KOPT-K1 (cell line): ENCODE measurements at regions not wholly inside any gene's neighbourhood (a gene's known extent, or its start where the extent isn't known, plus 50 kb on each side); places are given as distances from the start of the nearest gene placed in this dataset.

Experiments
- H3K27ac ChIP-seq: fragments of 200-600 bp; sonication (generic); 2 replicates; pipeline ENCODE4 v1.5.1; 2016; ENCODE audit warnings: antibody characterized with exemption, mild to moderate bottlenecking, low read depth, low read length; ENCODE audit not compliant: poor library complexity, severe bottlenecking
- H3K36me3 ChIP-seq: fragments of 200-600 bp; sonication (generic); 2 replicates; pipeline ENCODE4 v1.5.1; 2017; ENCODE audit warnings: antibody characterized with exemption, mild to moderate bottlenecking, low read length, moderate library complexity; ENCODE audit not compliant: insufficient read depth
- H3K9me3 ChIP-seq: fragments of 200-600 bp; sonication (generic); 2 replicates; pipeline ENCODE4 v1.5.1; 2017; ENCODE audit warnings: antibody characterized with exemption, low read length, mild to moderate bottlenecking; ENCODE audit not compliant: insufficient read depth, poor library complexity, severe bottlenecking

- Histone ChIP-seq H3K27ac (no peak overlapping the region), H3K36me3 (no peaks in the 10 kb centered on the region), H3K9me3 (peaks cover 3% of the 10 kb centered on the region)
Observed at GRCh38 chr5:3701694-3702093, 106.1 kb downstream of the IRX1 start.

GRCh38 chr5:3704661-3705060, 109.0 kb downstream of the IRX1 start:
- H3K27ac ChIP-seq = no peak overlapping the region
- H3K36me3 ChIP-seq = no peaks in the 10 kb centered on the region
- H3K9me3 ChIP-seq = no peaks in the 10 kb centered on the region

- Histone ChIP-seq H3K9me3 (no peaks in the 10 kb centered on the region), H3K36me3 (no peaks in the 10 kb centered on the region), H3K27ac (no peak overlapping the region)
Observed at GRCh38 chr5:3709068-3709716, 113.6 kb downstream of the IRX1 start.

- Histone ChIP-seq H3K27ac (no peak overlapping the region), H3K9me3 (no peaks in the 10 kb centered on the region)
Observed at GRCh38 chr5:3709717-3710348, 114.2 kb downstream of the IRX1 start.

GRCh38 chr5:3715062-3715461, 119.4 kb downstream of the IRX1 start:
- H3K9me3 ChIP-seq = no peaks in the 10 kb centered on the region
- no peak overlapping the region for H3K27ac ChIP-seq
- no peaks in the 10 kb centered on the region for H3K36me3 ChIP-seq

More at GRCh38 chr5:3709717-3710348, 114.2 kb downstream of the IRX1 start:
- no peaks in the 10 kb centered on the region for H3K36me3 ChIP-seq

GRCh38 chr5:3729631-3730030, 134.0 kb downstream of the IRX1 start:
- no peaks in the 10 kb centered on the region for H3K9me3 ChIP-seq
- no peaks in the 10 kb centered on the region for H3K36me3 ChIP-seq
- H3K27ac ChIP-seq = no peak overlapping the region

- Histone ChIP-seq H3K36me3 (no peaks in the 10 kb centered on the region), H3K9me3 (no peaks in the 10 kb centered on the region), H3K27ac (no peak overlapping the region)
Observed at GRCh38 chr5:3734632-3735031, 139.0 kb downstream of the IRX1 start.

GRCh38 chr5:3736466-3736865, 140.8 kb downstream of the IRX1 start:
- Histone ChIP-seq H3K36me3 (no peaks in the 10 kb centered on the region), H3K9me3 (no peaks in the 10 kb centered on the region), H3K27ac (no peak overlapping the region)

- no peaks in the 10 kb centered on the region for H3K9me3 ChIP-seq
- H3K27ac ChIP-seq = no peak overlapping the region
- no peaks in the 10 kb centered on the region for H3K36me3 ChIP-seq
Observed at GRCh38 chr5:3736926-3737325, 141.3 kb downstream of the IRX1 start.

GRCh38 chr5:3738919-3739318, 143.3 kb downstream of the IRX1 start:
- H3K9me3 ChIP-seq = no peaks in the 10 kb centered on the region
- no peak overlapping the region for H3K27ac ChIP-seq
- H3K36me3 ChIP-seq = no peaks in the 10 kb centered on the region

GRCh38 chr5:3740546-3741373, 145.1 kb downstream of the IRX1 start:
- Histone ChIP-seq H3K9me3 (no peaks in the 10 kb centered on the region), H3K36me3 (no peaks in the 10 kb centered on the region), H3K27ac (no peak overlapping the region)

- Histone ChIP-seq H3K27ac (no peak overlapping the region), H3K36me3 (no peaks in the 10 kb centered on the region), H3K9me3 (no peaks in the 10 kb centered on the region)
Observed at GRCh38 chr5:3741374-3741770, 145.7 kb downstream of the IRX1 start.

GRCh38 chr5:3742750-3743149, 147.1 kb downstream of the IRX1 start:
- Histone ChIP-seq H3K36me3 (no peaks in the 10 kb centered on the region), H3K9me3 (peaks cover 11% of the 10 kb centered on the region), H3K27ac (no peak overlapping the region)

- peaks cover 23% of the 10 kb centered on the region for H3K9me3 ChIP-seq
- no peak overlapping the region for H3K27ac ChIP-seq
- H3K36me3 ChIP-seq = no peaks in the 10 kb centered on the region
Observed at GRCh38 chr5:3751846-3752245, 156.2 kb downstream of the IRX1 start.

GRCh38 chr5:3778000-3778550, 182.4 kb downstream of the IRX1 start:
- H3K36me3 ChIP-seq = no peaks in the 10 kb centered on the region
- H3K9me3 ChIP-seq = peaks cover 6% of the 10 kb centered on the region
- no peak overlapping the region for H3K27ac ChIP-seq
